Caco-2 (cell line): ENCODE measurements at regions not wholly inside any gene's neighbourhood (a gene's known extent, or its start where the extent isn't known, plus 50 kb on each side); places are given as distances from the start of the nearest gene placed in this dataset.

Experiments used
- BruUV-seq: library from RNA; stranded (reverse); fragments of 400-500 nt; replicated peaks from 2 replicates; lab custom pipeline; 2021; lab: Mats Ljungman, UMichigan
- CTCF ChIA-PET: fragments of 300-600 bp; sonication (Branson Sonifier 250); formaldehyde crosslinking; loops from one replicate; lab custom pipeline; 2022; ENCODE audit warnings: antibody characterized with exemption; lab: Charles Lee
- POLR2A ChIA-PET: fragments of 300-600 bp; sonication (Branson Sonifier 250); formaldehyde crosslinking; loops from one replicate; lab custom pipeline; 2022; ENCODE audit warnings: antibody characterized with exemption; lab: Charles Lee
- DNase-seq, 2 experiments: peaks; one replicate each; pipeline versions ENCODE4 v3.0.0 to v3.0.0-alpha.2; 2020 to 2022
- H3K27me3 ChIP-seq: replicated peaks from 2 replicates; pipeline ENCODE4 v1.6.0; 2011; ENCODE audit warnings: low read length; ENCODE audit not compliant: control insufficient read depth, insufficient read depth
- H3K36me3 ChIP-seq: 2 replicates; pipeline ENCODE4 v1.5.1; 2011; ENCODE audit warnings: low read length; ENCODE audit not compliant: control insufficient read depth, insufficient read depth
- H3K4me1 ChIP-seq: fragments of 250-450 bp; sonication (Bioruptor Pico); 2 replicates; pipeline ENCODE4 v1.5.1; 2020; ENCODE audit warnings: mild to moderate bottlenecking
- H3K4me3 ChIP-seq: 2 replicates; pipeline ENCODE4 v1.5.1; 2011; ENCODE audit warnings: low read depth, mild to moderate bottlenecking, control low read depth, low read length
- H3K9me3 ChIP-seq: fragments of 250-450 bp; sonication (Bioruptor Pico); 2 replicates; pipeline ENCODE4 v1.5.1; 2020; ENCODE audit warnings: mild to moderate bottlenecking, moderate library complexity
- H3K27ac Mint-ChIP-seq: one replicate; pipeline ENCODE4 v1.8.0; 2022; ENCODE audit warnings: mixed read lengths; ENCODE audit not compliant: unreplicated experiment
- H3K27me3 Mint-ChIP-seq: one replicate; pipeline ENCODE4 v1.8.0; 2022; ENCODE audit warnings: mixed read lengths; ENCODE audit not compliant: insufficient read depth, unreplicated experiment
- H3K36me3 Mint-ChIP-seq: one replicate; pipeline ENCODE4 v1.8.0; 2022; ENCODE audit warnings: mild to moderate bottlenecking, mixed read lengths; ENCODE audit not compliant: insufficient read depth, unreplicated experiment
- H3K4me1 Mint-ChIP-seq: one replicate; pipeline ENCODE4 v1.8.0; 2022; ENCODE audit warnings: low read depth, mixed read lengths; ENCODE audit not compliant: unreplicated experiment
- H3K4me3 Mint-ChIP-seq: one replicate; pipeline ENCODE4 v1.8.0; 2022; ENCODE audit warnings: mild to moderate bottlenecking, moderate library complexity, mixed read lengths; ENCODE audit not compliant: unreplicated experiment
- H3K9me3 Mint-ChIP-seq: one replicate; pipeline ENCODE4 v1.8.0; 2022; ENCODE audit warnings: mixed read lengths; ENCODE audit not compliant: unreplicated experiment
- intact Hi-C: fragments of 100-400 bp; cut with micrococcal nuclease; formaldehyde crosslinking; loops from one replicate; pipeline ENCODE4 v1.10.0; 2022; ENCODE audit not compliant: unreplicated experiment
- TF ChIP-seq, protein P1 (sequence below), 2 experiments: fragments of 200-600 bp in 1 of 2; IDR thresholded peaks; 1 replicate in 1 of 2; 2 replicates in 1 of 2; pipeline versions ENCODE4 v1.5.1 to v1.8.0; 2011 to 2022; ENCODE audit warnings: antibody characterized with exemption in 1 of 2, control low read depth in 1 of 2, inconsistent platforms in 1 of 2, low read depth in 1 of 2, low read length in 1 of 2, mild to moderate bottlenecking in 1 of 2, moderate library complexity in 1 of 2; ENCODE audit not compliant: insufficient read depth in 1 of 2, severe bottlenecking in 1 of 2, unreplicated experiment in 1 of 2

DNA sequence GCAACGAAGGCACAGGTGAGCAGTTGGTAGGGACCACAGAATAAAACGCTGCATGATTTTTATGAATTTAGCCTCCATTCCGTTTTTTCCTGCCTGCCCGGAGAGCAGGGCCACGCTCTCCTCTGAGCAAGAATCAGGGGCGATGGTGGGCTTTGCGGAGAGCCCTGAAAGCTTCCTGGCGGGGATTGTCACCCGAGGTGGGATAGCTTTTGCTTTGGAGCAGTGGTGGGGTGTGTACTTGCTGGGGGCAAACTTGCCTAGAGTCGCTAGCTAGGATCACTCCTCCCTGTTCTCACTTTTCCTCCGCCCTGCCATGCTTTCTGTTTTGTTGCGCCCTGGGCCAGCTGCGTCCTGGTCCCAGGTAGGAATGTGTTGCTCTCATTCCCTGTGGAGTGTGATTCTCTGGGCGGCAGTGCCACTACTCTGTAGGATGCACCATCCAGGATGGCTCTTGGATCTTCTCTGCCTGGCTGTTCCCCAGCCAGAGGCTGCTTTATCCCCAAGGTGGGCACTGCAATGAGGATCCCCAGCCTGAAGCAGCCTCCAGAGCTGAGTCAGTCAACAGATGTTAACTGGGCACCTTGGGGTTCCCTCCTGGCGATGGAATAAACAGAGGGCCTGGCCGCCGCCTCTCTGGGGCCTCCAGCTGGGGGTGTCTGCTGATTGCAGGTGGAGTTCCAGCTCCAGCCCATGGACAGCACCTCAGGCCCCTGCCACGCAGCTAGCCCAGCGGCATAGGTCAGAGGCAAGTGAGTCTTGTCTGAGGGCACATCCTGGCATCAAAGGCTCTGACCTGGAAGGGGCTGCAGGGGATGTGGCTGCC, 360.9 kb upstream of the TNRC6C start:
- Mint-ChIP-seq H3K4me1 (peaks cover 15% of the 10 kb centered on the region), H3K36me3 (no peaks in the 10 kb centered on the region), H3K27ac (no peak overlapping the region), H3K4me3 (no peak overlapping the region), H3K27me3 (peaks cover 12% of the 10 kb centered on the region), H3K9me3 (no peaks in the 10 kb centered on the region)
- ChIA-PET POLR2A (no interaction called here), CTCF (no interaction called here)
- Histone ChIP-seq H3K27me3 (no peaks in the 10 kb centered on the region), H3K9me3 (no peaks in the 10 kb centered on the region), H3K36me3 (no peaks in the 10 kb centered on the region), H3K4me3 (no peak overlapping the region), H3K4me1 (0 out of 2 replicates have a peak, but pooled peaks cover 7% of the 10 kb centered on the region)
- TF ChIP-seq, protein P1, sequence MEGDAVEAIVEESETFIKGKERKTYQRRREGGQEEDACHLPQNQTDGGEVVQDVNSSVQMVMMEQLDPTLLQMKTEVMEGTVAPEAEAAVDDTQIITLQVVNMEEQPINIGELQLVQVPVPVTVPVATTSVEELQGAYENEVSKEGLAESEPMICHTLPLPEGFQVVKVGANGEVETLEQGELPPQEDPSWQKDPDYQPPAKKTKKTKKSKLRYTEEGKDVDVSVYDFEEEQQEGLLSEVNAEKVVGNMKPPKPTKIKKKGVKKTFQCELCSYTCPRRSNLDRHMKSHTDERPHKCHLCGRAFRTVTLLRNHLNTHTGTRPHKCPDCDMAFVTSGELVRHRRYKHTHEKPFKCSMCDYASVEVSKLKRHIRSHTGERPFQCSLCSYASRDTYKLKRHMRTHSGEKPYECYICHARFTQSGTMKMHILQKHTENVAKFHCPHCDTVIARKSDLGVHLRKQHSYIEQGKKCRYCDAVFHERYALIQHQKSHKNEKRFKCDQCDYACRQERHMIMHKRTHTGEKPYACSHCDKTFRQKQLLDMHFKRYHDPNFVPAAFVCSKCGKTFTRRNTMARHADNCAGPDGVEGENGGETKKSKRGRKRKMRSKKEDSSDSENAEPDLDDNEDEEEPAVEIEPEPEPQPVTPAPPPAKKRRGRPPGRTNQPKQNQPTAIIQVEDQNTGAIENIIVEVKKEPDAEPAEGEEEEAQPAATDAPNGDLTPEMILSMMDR (IDR thresholded peaks at IDR 0.05; ENCODE audit: insufficient read depth in 1 of 2, low read depth in 1 of 2, low read length in 1 of 2, severe bottlenecking in 1 of 2, unreplicated experiment in 1 of 2) = no peak
- DNase-seq = no peak
- intact Hi-C loops = no loop called here
- BruUV-seq = no TSS peak

DNA sequence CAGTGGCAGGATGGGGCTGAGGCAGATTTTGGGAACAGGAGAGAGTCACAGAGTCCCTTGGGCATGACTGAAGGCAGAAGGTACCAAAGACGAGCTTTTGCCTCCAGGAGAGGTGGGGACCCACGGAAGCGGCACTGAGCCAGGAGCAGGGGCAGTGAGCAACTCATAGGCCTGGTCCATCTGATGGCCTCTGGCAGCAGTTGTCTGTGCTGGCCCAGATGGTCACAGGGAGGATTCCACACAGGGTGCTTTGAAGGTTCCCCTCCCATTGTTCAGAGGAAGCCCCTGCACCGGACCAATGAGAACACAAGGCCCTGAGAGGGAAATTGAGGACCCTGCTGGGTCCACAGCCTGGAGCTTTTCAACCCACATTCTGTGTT, 360.3 kb upstream of the TNRC6C start:
- BruUV-seq = no TSS peak
- CTCF ChIA-PET = no interaction called here
- TF ChIP-seq, protein P1 (IDR thresholded peaks at IDR 0.05; ENCODE audit: insufficient read depth in 1 of 2, low read depth in 1 of 2, low read length in 1 of 2, severe bottlenecking in 1 of 2, unreplicated experiment in 1 of 2) = no peak
- H3K4me3 Mint-ChIP-seq = no peak overlapping the region
- intact Hi-C loops = no loop called here
- no peaks in the 10 kb centered on the region for H3K36me3 Mint-ChIP-seq
- H3K4me1 ChIP-seq = 0 out of 2 replicates have a peak, but pooled peaks cover 7% of the 10 kb centered on the region
- H3K27ac Mint-ChIP-seq = no peak overlapping the region
- no peak for DNase-seq
- H3K9me3 ChIP-seq = no peaks in the 10 kb centered on the region
- H3K27me3 ChIP-seq = no peaks in the 10 kb centered on the region
- H3K36me3 ChIP-seq = no peaks in the 10 kb centered on the region
- H3K9me3 Mint-ChIP-seq = no peaks in the 10 kb centered on the region
- peaks cover 15% of the 10 kb centered on the region for H3K4me1 Mint-ChIP-seq
- POLR2A ChIA-PET = no interaction called here
- H3K4me3 ChIP-seq = no peak overlapping the region
- H3K27me3 Mint-ChIP-seq = peaks cover 12% of the 10 kb centered on the region

DNA sequence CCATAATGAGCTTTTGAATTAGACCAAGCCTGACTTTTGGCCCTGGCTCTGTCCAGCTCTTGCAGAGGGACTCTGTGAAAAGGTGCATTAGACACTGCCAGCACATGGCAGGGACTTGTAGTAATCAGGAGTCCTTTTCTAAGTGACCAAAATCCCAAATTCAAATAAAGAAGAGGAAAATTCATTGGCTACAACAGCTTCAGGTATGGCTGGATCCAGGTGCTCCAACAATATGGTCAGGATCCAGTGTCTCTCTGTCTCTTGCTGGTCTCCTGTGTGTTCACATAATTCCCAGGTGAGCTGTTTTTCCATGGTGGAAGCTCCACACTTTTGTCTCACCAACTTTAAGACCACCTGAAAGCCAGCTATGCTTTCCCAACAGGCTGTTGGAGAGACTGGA, 358.8 kb upstream of the TNRC6C start:
- intact Hi-C loops = no loop called here
- H3K36me3 ChIP-seq = no peaks in the 10 kb centered on the region
- H3K4me3 ChIP-seq = no peak overlapping the region
- DNase-seq = no peak
- H3K9me3 ChIP-seq = no peaks in the 10 kb centered on the region
- H3K4me1 Mint-ChIP-seq = peaks cover 14% of the 10 kb centered on the region
- ChIA-PET POLR2A (no interaction called here), CTCF (no interaction called here)
- H3K4me3 Mint-ChIP-seq = no peak overlapping the region
- H3K27me3 ChIP-seq = no peaks in the 10 kb centered on the region
- H3K4me1 ChIP-seq = 0 out of 2 replicates have a peak, but pooled peaks cover 7% of the 10 kb centered on the region
- H3K9me3 Mint-ChIP-seq = no peaks in the 10 kb centered on the region
- no TSS peak for BruUV-seq
- TF ChIP-seq, protein P1 (IDR thresholded peaks at IDR 0.05; ENCODE audit: insufficient read depth in 1 of 2, low read depth in 1 of 2, low read length in 1 of 2, severe bottlenecking in 1 of 2, unreplicated experiment in 1 of 2) = no peak
- H3K27me3 Mint-ChIP-seq = peaks cover 12% of the 10 kb centered on the region
- H3K36me3 Mint-ChIP-seq = no peaks in the 10 kb centered on the region
- H3K27ac Mint-ChIP-seq = no peak overlapping the region
